Rectal smooth muscle tissue (tissue), 1 donor: ENCODE measurements at regions not wholly inside any gene's neighbourhood (a gene's known extent, or its start where the extent isn't known, plus 50 kb on each side); places are given as distances from the start of the nearest gene placed in this dataset.

Experiments used
- H3K27ac ChIP-seq: one replicate; pipeline ENCODE4 v1.7.0; 2013; ENCODE audit warnings: low read depth, low read length, inconsistent platforms
- H3K27me3 ChIP-seq: one replicate; pipeline ENCODE4 v1.7.0; 2013; ENCODE audit warnings: low read length; ENCODE audit not compliant: control insufficient read depth, insufficient read depth
- H3K36me3 ChIP-seq: one replicate; pipeline ENCODE4 v1.7.0; 2013; ENCODE audit warnings: low read length; ENCODE audit not compliant: control insufficient read depth, insufficient read depth
- H3K4me1 ChIP-seq: one replicate; pipeline ENCODE4 v1.7.0; 2013; ENCODE audit warnings: low read length; ENCODE audit not compliant: control insufficient read depth, insufficient read depth
- H3K4me3 ChIP-seq: one replicate; pipeline ENCODE4 v1.7.0; 2013; ENCODE audit warnings: low read length
- H3K9ac ChIP-seq: one replicate; pipeline ENCODE4 v1.7.0; 2013; ENCODE audit warnings: low read length

DNA sequence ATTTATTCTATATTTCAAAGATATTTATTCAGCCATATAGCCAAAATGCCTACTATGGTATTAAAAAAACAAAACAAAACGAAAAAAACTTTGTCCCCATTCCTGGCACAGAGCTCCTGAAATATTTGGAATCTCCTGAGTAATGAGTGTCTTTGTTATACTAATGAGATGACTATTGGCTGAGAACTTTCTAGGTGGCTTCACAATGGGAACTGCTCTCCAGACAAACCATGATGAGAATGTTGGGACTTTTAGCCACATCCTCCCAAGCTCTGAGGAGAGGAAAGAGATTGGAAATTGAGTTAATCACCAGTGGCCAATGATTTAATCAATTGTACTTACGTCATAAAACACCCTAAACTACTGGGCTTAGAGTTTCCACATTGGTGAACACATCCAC, 631.8 kb upstream of the SETBP1 start:
- no peak overlapping the region for H3K27ac ChIP-seq
- no peaks in the 10 kb centered on the region for H3K4me1 ChIP-seq
- H3K36me3 ChIP-seq = no peaks in the 10 kb centered on the region
- no peak overlapping the region for H3K9ac ChIP-seq
- no peak overlapping the region for H3K4me3 ChIP-seq
- no peaks in the 10 kb centered on the region for H3K27me3 ChIP-seq

- Histone ChIP-seq H3K27ac (no peak overlapping the region), H3K36me3 (no peaks in the 10 kb centered on the region), H3K4me1 (no peaks in the 10 kb centered on the region), H3K9ac (no peak overlapping the region), H3K4me3 (no peak overlapping the region), H3K27me3 (no peaks in the 10 kb centered on the region)
Measured at GRCh38 chr18:44051026-44051425, 629.7 kb upstream of the SETBP1 start.

GRCh38 chr18:44054514-44054913, 626.2 kb upstream of the SETBP1 start:
- Histone ChIP-seq H3K27ac (no peak overlapping the region), H3K9ac (no peak overlapping the region), H3K36me3 (no peaks in the 10 kb centered on the region), H3K27me3 (no peaks in the 10 kb centered on the region), H3K4me3 (no peak overlapping the region), H3K4me1 (no peaks in the 10 kb centered on the region)

DNA sequence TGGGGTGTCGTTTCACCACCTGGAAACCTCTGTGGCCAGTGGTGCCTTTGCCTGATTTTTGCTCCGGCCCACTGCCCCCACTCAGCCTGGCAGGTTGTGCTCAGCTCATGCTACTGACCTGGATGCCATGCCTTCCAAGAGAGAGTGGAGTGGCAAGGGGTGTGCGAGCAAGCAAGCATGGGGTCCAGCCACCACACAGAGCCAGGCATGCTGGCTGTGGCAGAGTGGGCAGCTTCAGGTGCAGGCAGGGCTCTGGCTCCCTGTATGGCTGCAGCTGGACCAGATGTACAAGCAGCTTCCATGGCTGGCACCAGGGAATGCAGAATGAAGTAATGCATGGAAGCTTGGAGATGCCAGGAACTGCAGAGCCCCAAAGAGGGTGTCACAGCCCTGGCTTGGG, 620.5 kb upstream of the SETBP1 start:
- H3K36me3 ChIP-seq = no peaks in the 10 kb centered on the region
- no peak overlapping the region for H3K4me3 ChIP-seq
- no peak overlapping the region for H3K27ac ChIP-seq
- H3K9ac ChIP-seq = no peak overlapping the region
- no peaks in the 10 kb centered on the region for H3K4me1 ChIP-seq
- no peaks in the 10 kb centered on the region for H3K27me3 ChIP-seq

DNA sequence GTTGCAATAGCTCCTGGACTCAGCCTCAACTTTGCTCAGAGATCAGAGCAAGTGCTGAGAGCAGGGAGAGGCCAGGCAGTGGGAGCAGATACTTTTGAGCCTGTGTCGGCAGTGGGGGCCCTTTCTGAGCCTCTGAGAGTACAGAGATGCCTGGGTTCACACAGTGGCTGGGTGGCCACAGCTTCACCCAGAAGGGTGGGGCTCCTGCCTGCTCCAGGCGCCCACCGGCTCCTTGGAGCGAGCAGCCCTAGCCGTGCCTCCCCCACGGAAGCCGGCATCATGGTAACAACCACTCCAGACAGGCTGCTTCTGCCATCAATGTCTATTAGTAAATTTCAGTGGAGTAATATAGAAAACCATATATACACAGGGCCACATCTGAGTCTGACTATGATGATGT, 619.2 kb upstream of the SETBP1 start:
- Histone ChIP-seq H3K4me3 (no peak overlapping the region), H3K27ac (no peak overlapping the region), H3K27me3 (no peaks in the 10 kb centered on the region), H3K9ac (no peak overlapping the region), H3K4me1 (no peaks in the 10 kb centered on the region), H3K36me3 (no peaks in the 10 kb centered on the region)

- Histone ChIP-seq H3K9ac (no peak overlapping the region), H3K4me1 (no peaks in the 10 kb centered on the region), H3K4me3 (no peak overlapping the region), H3K36me3 (no peaks in the 10 kb centered on the region), H3K27me3 (no peaks in the 10 kb centered on the region), H3K27ac (no peak overlapping the region)
Measured at GRCh38 chr18:44062345-44062744, 618.3 kb upstream of the SETBP1 start.

GRCh38 chr18:44065206-44065605, 615.5 kb upstream of the SETBP1 start:
- Histone ChIP-seq H3K9ac (no peak overlapping the region), H3K27ac (no peak overlapping the region), H3K36me3 (no peaks in the 10 kb centered on the region)

GRCh38 chr18:44066541-44066940, 614.1 kb upstream of the SETBP1 start:
- Histone ChIP-seq H3K36me3 (no peaks in the 10 kb centered on the region), H3K4me1 (no peaks in the 10 kb centered on the region), H3K4me3 (no peak overlapping the region), H3K9ac (no peak overlapping the region), H3K27ac (no peak overlapping the region), H3K27me3 (no peaks in the 10 kb centered on the region)

More at GRCh38 chr18:44065206-44065605, 615.5 kb upstream of the SETBP1 start:
- Histone ChIP-seq H3K4me3 (no peak overlapping the region), H3K4me1 (no peaks in the 10 kb centered on the region), H3K27me3 (no peaks in the 10 kb centered on the region)

GRCh38 chr18:44067186-44067585, 613.5 kb upstream of the SETBP1 start:
- Histone ChIP-seq H3K27me3 (no peaks in the 10 kb centered on the region), H3K4me3 (no peak overlapping the region), H3K9ac (no peak overlapping the region), H3K4me1 (no peaks in the 10 kb centered on the region), H3K27ac (no peak overlapping the region), H3K36me3 (no peaks in the 10 kb centered on the region)

DNA sequence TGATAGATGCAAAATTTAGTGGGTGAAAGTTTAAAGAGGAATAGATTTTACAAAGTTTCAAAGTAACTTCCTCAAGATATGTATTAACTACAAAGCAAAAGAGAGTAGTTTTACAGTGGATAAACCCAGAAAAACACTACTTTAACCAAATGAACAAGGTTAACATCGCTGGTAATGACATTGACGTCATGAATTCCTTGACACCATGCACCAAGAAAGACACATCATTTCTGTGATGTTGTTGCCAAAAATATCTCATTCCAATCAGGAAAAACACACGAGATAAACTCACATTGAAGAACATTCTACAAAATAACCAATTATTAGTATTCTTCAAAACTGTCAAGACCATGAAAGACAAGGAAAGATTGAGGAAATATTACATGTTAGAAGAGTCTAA, 605.6 kb upstream of the SETBP1 start:
- H3K27me3 ChIP-seq = no peaks in the 10 kb centered on the region
- H3K9ac ChIP-seq = no peak overlapping the region
- no peaks in the 10 kb centered on the region for H3K36me3 ChIP-seq
- H3K27ac ChIP-seq = no peak overlapping the region
- H3K4me1 ChIP-seq = no peaks in the 10 kb centered on the region
- no peak overlapping the region for H3K4me3 ChIP-seq

DNA sequence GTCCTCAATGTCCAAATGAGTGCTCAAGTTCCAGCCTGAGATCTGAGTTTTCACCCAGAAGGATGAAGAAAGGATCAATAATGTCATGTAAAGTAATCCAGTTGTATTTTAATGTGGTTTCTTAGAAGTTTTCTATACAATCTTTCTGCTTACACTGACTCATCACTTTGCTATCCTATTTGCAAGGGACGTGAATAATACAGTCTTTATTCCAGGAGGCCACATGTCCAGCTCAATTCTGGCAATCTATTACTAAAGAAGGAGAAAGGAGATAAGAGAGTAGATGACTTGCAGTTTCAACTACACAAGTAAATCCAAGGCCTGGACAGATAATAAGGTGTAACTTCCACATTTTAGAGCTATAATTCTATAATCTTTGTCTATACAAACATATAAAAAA, 601.1 kb upstream of the SETBP1 start:
- Histone ChIP-seq H3K4me1 (no peaks in the 10 kb centered on the region), H3K27me3 (no peaks in the 10 kb centered on the region), H3K36me3 (no peaks in the 10 kb centered on the region), H3K9ac (no peak overlapping the region), H3K27ac (no peak overlapping the region), H3K4me3 (no peak overlapping the region)

GRCh38 chr18:44080054-44080453, 600.6 kb upstream of the SETBP1 start:
- Histone ChIP-seq H3K4me3 (no peak overlapping the region), H3K27ac (no peak overlapping the region), H3K9ac (no peak overlapping the region), H3K4me1 (no peaks in the 10 kb centered on the region), H3K36me3 (no peaks in the 10 kb centered on the region), H3K27me3 (no peaks in the 10 kb centered on the region)

DNA sequence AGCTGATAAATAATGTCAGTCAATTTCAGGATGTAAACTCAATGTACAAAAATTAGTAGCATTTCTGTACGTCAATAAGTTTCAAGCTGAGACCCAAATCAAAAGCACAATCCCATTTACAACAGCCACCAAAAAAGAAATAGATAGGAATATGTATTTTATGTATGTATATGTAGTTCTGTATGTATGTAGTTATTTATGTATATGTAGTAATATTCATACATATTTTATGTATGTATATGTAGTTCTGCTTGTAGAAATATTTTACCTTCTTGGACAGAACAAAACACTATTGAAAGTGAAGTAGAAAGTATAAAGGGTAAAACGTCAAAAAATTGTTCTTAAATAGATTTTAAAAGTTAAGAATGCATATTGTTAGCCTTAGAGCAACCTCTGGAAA, 591.0 kb upstream of the SETBP1 start:
- Histone ChIP-seq H3K4me3 (no peak overlapping the region), H3K27me3 (no peaks in the 10 kb centered on the region), H3K9ac (no peak overlapping the region), H3K36me3 (no peaks in the 10 kb centered on the region), H3K27ac (no peak overlapping the region), H3K4me1 (no peaks in the 10 kb centered on the region)

GRCh38 chr18:44090453-44090852, 590.2 kb upstream of the SETBP1 start:
- no peaks in the 10 kb centered on the region for H3K27me3 ChIP-seq
- no peak overlapping the region for H3K4me3 ChIP-seq
- H3K4me1 ChIP-seq = no peaks in the 10 kb centered on the region
- no peak overlapping the region for H3K27ac ChIP-seq
- H3K36me3 ChIP-seq = no peaks in the 10 kb centered on the region
- H3K9ac ChIP-seq = no peak overlapping the region
